BLaER1 (cell line): ENCODE measurements at regions not wholly inside any gene's neighbourhood (a gene's known extent, or its start where the extent isn't known, plus 50 kb on each side); places are given as distances from the start of the nearest gene placed in this dataset.

ENCODE experiments used
- H3K27ac ChIP-seq: shearing (Covaris generic); formaldehyde crosslinking; 2 replicates; pipeline ENCODE4 v1.8.1; 2022
- H3K27me3 ChIP-seq: shearing (Covaris generic); formaldehyde crosslinking; 2 replicates; pipeline ENCODE4 v1.8.1; 2022
- H3K36me3 ChIP-seq: shearing (Covaris generic); formaldehyde crosslinking; 2 replicates; pipeline ENCODE4 v1.8.1; 2022
- H3K4me1 ChIP-seq: shearing (Covaris generic); formaldehyde crosslinking; 2 replicates; pipeline ENCODE4 v1.8.1; 2022
- H3K4me2 ChIP-seq: shearing (Covaris generic); formaldehyde crosslinking; 2 replicates; pipeline ENCODE4 v1.8.1; 2022
- H3K4me3 ChIP-seq: shearing (Covaris generic); formaldehyde crosslinking; 2 replicates; pipeline ENCODE4 v1.8.1; 2022
- H3K9ac ChIP-seq: shearing (Covaris generic); formaldehyde crosslinking; 2 replicates; pipeline ENCODE4 v1.8.1; 2022
- H3K9me3 ChIP-seq: shearing (Covaris generic); formaldehyde crosslinking; 2 replicates; pipeline ENCODE4 v1.8.1; 2022
- H4K20me1 ChIP-seq: shearing (Covaris generic); formaldehyde crosslinking; 2 replicates; pipeline ENCODE4 v1.8.1; 2022
- Cebpa-rat ChIP-seq: shearing (Covaris generic); IDR thresholded peaks from 2 replicates; pipeline ENCODE4 v1.8.1; 2022

- no peak overlapping the region for H3K4me3 ChIP-seq
Measured at GRCh38 chr14:25113394-25113793, 63.4 kb upstream of the STXBP6 start.

GRCh38 chr14:25111061-25111601 lies 61.2 kb upstream of the STXBP6 start:
- no peaks in the 10 kb centered on the region for H3K9me3 ChIP-seq
- H3K27ac ChIP-seq: no peak overlapping the region
- H3K9ac ChIP-seq: no peak overlapping the region
- no peaks in the 10 kb centered on the region for H3K36me3 ChIP-seq
- H4K20me1 ChIP-seq: no peaks in the 10 kb centered on the region
- no peak overlapping the region for H3K4me3 ChIP-seq
- no peak overlapping the region for H3K4me2 ChIP-seq
- TF ChIP-seq Cebpa-rat: no peak
- no peaks in the 10 kb centered on the region for H3K4me1 ChIP-seq
- no peaks in the 10 kb centered on the region for H3K27me3 ChIP-seq

More at GRCh38 chr14:25113394-25113793, 63.4 kb upstream of the STXBP6 start:
- Histone ChIP-seq H3K9me3 (no peaks in the 10 kb centered on the region), H3K27ac (no peak overlapping the region), H3K36me3 (no peaks in the 10 kb centered on the region), H3K9ac (no peak overlapping the region), H4K20me1 (no peaks in the 10 kb centered on the region), H3K4me2 (no peak overlapping the region), H3K4me1 (no peaks in the 10 kb centered on the region), H3K27me3 (no peaks in the 10 kb centered on the region)
- TF ChIP-seq Cebpa-rat: no peak

GRCh38 chr14:25110106-25110505 lies 60.2 kb upstream of the STXBP6 start:
- Histone ChIP-seq H3K36me3 (no peaks in the 10 kb centered on the region), H3K27me3 (no peaks in the 10 kb centered on the region), H3K4me1 (no peaks in the 10 kb centered on the region), H3K27ac (no peak overlapping the region), H3K4me3 (no peak overlapping the region), H3K9ac (no peak overlapping the region), H3K4me2 (no peak overlapping the region), H3K9me3 (no peaks in the 10 kb centered on the region), H4K20me1 (no peaks in the 10 kb centered on the region)
- no peak for TF ChIP-seq Cebpa-rat

GRCh38 chr14:25108959-25109358 lies 59.0 kb upstream of the STXBP6 start:
- Histone ChIP-seq H3K4me1 (no peaks in the 10 kb centered on the region), H3K27me3 (no peaks in the 10 kb centered on the region), H3K9me3 (no peaks in the 10 kb centered on the region), H3K9ac (no peak overlapping the region), H4K20me1 (no peaks in the 10 kb centered on the region), H3K27ac (no peak overlapping the region), H3K4me2 (no peak overlapping the region), H3K4me3 (no peak overlapping the region), H3K36me3 (no peaks in the 10 kb centered on the region)
- TF ChIP-seq Cebpa-rat: no peak

GRCh38 chr14:25108291-25108690 lies 58.3 kb upstream of the STXBP6 start:
- Histone ChIP-seq H3K36me3 (no peaks in the 10 kb centered on the region), H3K27ac (no peak overlapping the region), H3K4me3 (no peak overlapping the region), H3K4me2 (no peak overlapping the region), H4K20me1 (no peaks in the 10 kb centered on the region), H3K9me3 (no peaks in the 10 kb centered on the region), H3K4me1 (no peaks in the 10 kb centered on the region), H3K27me3 (no peaks in the 10 kb centered on the region), H3K9ac (no peak overlapping the region)
- TF ChIP-seq Cebpa-rat: no peak

GRCh38 chr14:25103820-25104219 lies 53.9 kb upstream of the STXBP6 start:
- Histone ChIP-seq H3K4me1 (no peaks in the 10 kb centered on the region), H3K9ac (no peak overlapping the region), H3K4me2 (no peak overlapping the region), H3K27me3 (no peaks in the 10 kb centered on the region), H4K20me1 (no peaks in the 10 kb centered on the region), H3K9me3 (no peaks in the 10 kb centered on the region), H3K4me3 (no peak overlapping the region), H3K27ac (no peak overlapping the region), H3K36me3 (no peaks in the 10 kb centered on the region)
- TF ChIP-seq Cebpa-rat: no peak

GRCh38 chr14:25103271-25103670 lies 53.3 kb upstream of the STXBP6 start:
- H3K4me3 ChIP-seq: no peak overlapping the region
- H3K4me1 ChIP-seq: no peaks in the 10 kb centered on the region
- no peak overlapping the region for H3K9ac ChIP-seq
- no peaks in the 10 kb centered on the region for H4K20me1 ChIP-seq
- no peak overlapping the region for H3K27ac ChIP-seq
- H3K9me3 ChIP-seq: no peaks in the 10 kb centered on the region
- no peak overlapping the region for H3K4me2 ChIP-seq
- TF ChIP-seq Cebpa-rat: no peak
- H3K36me3 ChIP-seq: no peaks in the 10 kb centered on the region
- H3K27me3 ChIP-seq: no peaks in the 10 kb centered on the region

GRCh38 chr14:25102788-25103187 lies 52.8 kb upstream of the STXBP6 start:
- Histone ChIP-seq H3K4me1 (no peaks in the 10 kb centered on the region), H3K9me3 (no peaks in the 10 kb centered on the region), H3K27me3 (no peaks in the 10 kb centered on the region), H3K4me2 (no peak overlapping the region), H3K4me3 (no peak overlapping the region), H3K27ac (no peak overlapping the region), H4K20me1 (no peaks in the 10 kb centered on the region), H3K36me3 (no peaks in the 10 kb centered on the region), H3K9ac (no peak overlapping the region)
- TF ChIP-seq Cebpa-rat: no peak

- H3K9ac ChIP-seq: no peak overlapping the region
- H3K36me3 ChIP-seq: no peaks in the 10 kb centered on the region
Measured at GRCh38 chr14:25101276-25101675, 51.3 kb upstream of the STXBP6 start.

More at GRCh38 chr14:25101276-25101675, 51.3 kb upstream of the STXBP6 start:
- Histone ChIP-seq H3K4me3 (no peak overlapping the region), H3K4me1 (peaks cover 5% of the 10 kb centered on the region), H3K27ac (no peak overlapping the region), H3K4me2 (no peak overlapping the region), H3K9me3 (no peaks in the 10 kb centered on the region), H3K27me3 (no peaks in the 10 kb centered on the region), H4K20me1 (no peaks in the 10 kb centered on the region)
- no peak for TF ChIP-seq Cebpa-rat
